MM.1S (cell line): ENCODE measurements at regions not wholly inside any gene's neighbourhood (a gene's known extent, or its start where the extent isn't known, plus 50 kb on each side); places are given as distances from the start of the nearest gene placed in this dataset.

ENCODE experiments used
- DNase-seq: peaks from one replicate; pipeline ENCODE4 v3.0.0-alpha.2; 2015
- H2AFZ ChIP-seq: fragments of 300-600 bp; sonication (generic); 2 replicates; pipeline ENCODE4 v1.6.0; 2016; ENCODE audit warnings: antibody characterized with exemption, low read length
- H3F3A ChIP-seq: fragments of 300-600 bp; sonication (generic); 2 replicates; pipeline ENCODE4 v1.6.1; 2016; ENCODE audit warnings: mild to moderate bottlenecking, antibody characterized with exemption, low read length, moderate library complexity, mixed read lengths; ENCODE audit not compliant: insufficient read depth
- H3K27ac ChIP-seq: fragments of 300-600 bp; sonication (generic); 2 replicates; pipeline ENCODE4 v1.5.1; 2016; ENCODE audit warnings: mild to moderate bottlenecking, low read length
- H3K27me3 ChIP-seq: fragments of 300-600 bp; sonication (generic); replicated peaks from 2 replicates; pipeline ENCODE4 v1.6.0; 2016; ENCODE audit warnings: low read length; ENCODE audit not compliant: insufficient read depth
- H3K36me3 ChIP-seq: fragments of 300-600 bp; sonication (generic); replicated peaks from 2 replicates; pipeline ENCODE4 v1.6.1; 2016; ENCODE audit warnings: mild to moderate bottlenecking, low read length, mixed read lengths; ENCODE audit not compliant: insufficient read depth
- H3K4me1 ChIP-seq: fragments of 300-600 bp; sonication (generic); 2 replicates; pipeline ENCODE4 v1.6.1; 2016; ENCODE audit warnings: low read length, mixed read lengths
- H3K4me2 ChIP-seq: fragments of 300-600 bp; sonication (generic); 2 replicates; pipeline ENCODE4 v1.6.0; 2016; ENCODE audit warnings: low read depth, low read length
- H3K4me3 ChIP-seq: fragments of 300-600 bp; sonication (generic); 2 replicates; pipeline ENCODE4 v1.5.1; 2016; ENCODE audit warnings: low read length, mixed read lengths
- H3K79me2 ChIP-seq: fragments of 300-600 bp; sonication (generic); 2 replicates; pipeline ENCODE4 v1.6.1; 2016; ENCODE audit warnings: mixed run types, low read length, mixed read lengths
- H3K9ac ChIP-seq: fragments of 300-600 bp; sonication (generic); 2 replicates; pipeline ENCODE4 v1.6.1; 2016; ENCODE audit warnings: low read length, mixed read lengths
- H3K9me2 ChIP-seq: fragments of 300-600 bp; sonication (generic); replicated peaks from 2 replicates; pipeline ENCODE4 v1.6.1; 2016; ENCODE audit warnings: mild to moderate bottlenecking, low read length, mixed read lengths; ENCODE audit not compliant: insufficient read depth
- H3K9me3 ChIP-seq: fragments of 300-600 bp; sonication (generic); replicated peaks from 2 replicates; pipeline ENCODE4 v1.6.1; 2016; ENCODE audit warnings: mild to moderate bottlenecking, low read length, mixed read lengths; ENCODE audit not compliant: insufficient read depth
- H4K20me1 ChIP-seq: fragments of 300-600 bp; sonication (generic); 2 replicates; pipeline ENCODE4 v1.6.1; 2016; ENCODE audit warnings: mild to moderate bottlenecking, low read length, moderate library complexity, mixed read lengths; ENCODE audit not compliant: insufficient read depth
- CTCF ChIP-seq: fragments of 300-600 bp; sonication (generic); IDR thresholded peaks from 2 replicates; pipeline ENCODE4 v1.5.1; 2016; ENCODE audit warnings: antibody characterized with exemption, low read length, mixed read lengths
- EZH2 ChIP-seq: fragments of 300-600 bp; sonication (generic); optimal IDR thresholded peaks from 2 replicates; pipeline ENCODE3; 2017; ENCODE audit warnings: low read depth, mild to moderate bottlenecking, antibody characterized with exemption, low read length, mixed read lengths
- EZH2phosphoT487 ChIP-seq: fragments of 300-600 bp; sonication (generic); IDR thresholded peaks from 2 replicates; pipeline ENCODE4 v1.6.1; 2018; ENCODE audit warnings: antibody characterized with exemption, low read length

DNA sequence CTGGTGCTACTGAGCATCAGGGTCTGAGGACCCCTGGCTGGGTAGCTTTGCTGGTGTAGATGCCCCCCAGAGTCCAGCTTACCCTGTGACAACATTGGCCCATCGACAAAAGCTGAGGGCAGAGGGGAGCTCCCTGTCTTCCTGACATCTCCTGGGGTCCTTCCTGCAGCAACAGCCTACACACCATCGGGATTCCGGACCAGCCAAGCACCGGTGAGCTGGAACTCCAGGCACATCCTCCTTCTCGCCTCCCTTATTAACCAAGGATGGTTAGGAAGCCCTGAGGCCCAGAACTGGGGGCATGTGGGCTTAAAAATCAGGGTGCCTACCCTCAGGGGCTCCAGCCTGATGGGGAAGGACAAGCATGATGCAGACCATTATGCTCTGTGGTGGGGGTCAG, 658.0 kb downstream of the PTPRU start:
- no peaks in the 10 kb centered on the region for H3K36me3 ChIP-seq
- no peak overlapping the region for H3K9ac ChIP-seq
- H3K4me2 ChIP-seq: no peak overlapping the region
- no peak overlapping the region for H3K27ac ChIP-seq
- no peaks in the 10 kb centered on the region for H3K4me1 ChIP-seq
- H3F3A ChIP-seq: no peaks in the 10 kb centered on the region
- TF ChIP-seq EZH2 (no peak), CTCF (no peak), EZH2phosphoT487 (no peak)
- H3K9me3 ChIP-seq: no peaks in the 10 kb centered on the region
- no peak overlapping the region for H3K4me3 ChIP-seq
- H3K27me3 ChIP-seq: peaks cover 61% of the 10 kb centered on the region
- DNase-seq: no peak
- H4K20me1 ChIP-seq: no peaks in the 10 kb centered on the region
- H2AFZ ChIP-seq: no peak overlapping the region
- H3K79me2 ChIP-seq: no peaks in the 10 kb centered on the region
- H3K9me2 ChIP-seq: no peaks in the 10 kb centered on the region

GRCh38 chr1:29893806-29894205, 657.5 kb downstream of the PTPRU start:
- H3K4me2 ChIP-seq: no peak overlapping the region
- H3K79me2 ChIP-seq: no peaks in the 10 kb centered on the region
- TF ChIP-seq EZH2: no peak
- TF ChIP-seq CTCF: no peak
- no peak for TF ChIP-seq EZH2phosphoT487

DNA sequence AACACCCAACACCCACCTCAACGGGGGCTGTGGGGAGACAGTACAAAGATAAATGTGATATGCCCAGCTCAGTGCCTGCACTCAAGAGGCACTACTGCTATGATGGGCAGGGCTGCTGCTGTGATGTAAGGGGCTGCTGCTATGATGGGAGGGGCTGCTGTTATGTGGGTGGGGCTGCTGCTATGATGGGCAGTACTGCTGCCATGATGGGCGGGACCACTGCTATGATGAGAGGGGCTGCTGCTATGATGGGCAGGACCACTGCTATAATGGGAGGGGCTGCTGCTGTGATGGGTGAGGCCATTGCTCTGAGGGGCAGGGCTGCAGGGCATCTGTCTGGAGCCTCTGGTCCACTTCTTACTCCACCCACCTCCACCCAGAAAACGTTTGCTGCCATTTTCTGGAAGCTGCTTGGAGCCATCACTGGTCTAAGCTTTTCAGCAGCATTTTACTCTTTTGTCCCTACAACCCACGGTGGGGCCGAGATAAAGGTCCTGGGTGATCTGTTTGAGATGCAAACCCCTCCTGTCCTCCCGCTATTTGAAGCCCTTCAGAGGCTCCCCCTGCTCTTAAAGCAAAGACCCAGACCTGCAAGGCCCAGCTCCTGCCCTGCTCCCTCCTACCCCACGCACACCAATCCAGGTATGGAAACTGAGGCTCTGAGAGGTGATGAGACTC, 656.9 kb downstream of the PTPRU start:
- TF ChIP-seq EZH2: no peak
- no peak for TF ChIP-seq CTCF
- no peak for TF ChIP-seq EZH2phosphoT487
- Histone ChIP-seq H3K27me3 (peaks cover 69% of the 10 kb centered on the region), H3K9me3 (no peaks in the 10 kb centered on the region), H3K4me1 (no peaks in the 10 kb centered on the region), H3K36me3 (no peaks in the 10 kb centered on the region), H3K27ac (no peak overlapping the region), H4K20me1 (no peaks in the 10 kb centered on the region), H2AFZ (no peak overlapping the region), H3K4me3 (no peak overlapping the region), H3K79me2 (no peaks in the 10 kb centered on the region), H3K9ac (no peak overlapping the region), H3F3A (no peaks in the 10 kb centered on the region), H3K4me2 (no peak overlapping the region), H3K9me2 (no peaks in the 10 kb centered on the region)
- no peak for DNase-seq

More at GRCh38 chr1:29893806-29894205, 657.5 kb downstream of the PTPRU start:
- Histone ChIP-seq H3K27me3 (peaks cover 66% of the 10 kb centered on the region), H3K27ac (no peak overlapping the region), H3K9me3 (no peaks in the 10 kb centered on the region), H3K4me1 (no peaks in the 10 kb centered on the region), H2AFZ (no peak overlapping the region), H3K9ac (no peak overlapping the region), H4K20me1 (no peaks in the 10 kb centered on the region), H3F3A (no peaks in the 10 kb centered on the region), H3K9me2 (no peaks in the 10 kb centered on the region), H3K4me3 (no peak overlapping the region), H3K36me3 (no peaks in the 10 kb centered on the region)
- no peak for DNase-seq
